HepG2 (cell line): ENCODE measurements at regions not wholly inside any gene's neighbourhood (a gene's known extent, or its start where the extent isn't known, plus 50 kb on each side); places are given as distances from the start of the nearest gene placed in this dataset.

Experiments
- ATAC-seq: fragments of 200-7000 bp; cut with Tn5 transposase; 3 replicates; pipeline ENCODE4 v1.9.1; 2020; ENCODE audit warnings: mild to moderate bottlenecking, moderate library complexity
- BruUV-seq: library from RNA; stranded (reverse); fragments of 400-500 nt; replicated peaks from 2 replicates; lab custom pipeline; 2021; lab: Mats Ljungman, UMichigan
- CTCF ChIA-PET: fragments of 300-600 bp; formaldehyde crosslinking; extraction: SDS; loops from one replicate; lab custom pipeline; 2021; ENCODE audit warnings: low total read pairs, inconsistent platforms, low intra/inter-chr PET ratio; lab: Yijun Ruan, JAX
- POLR2A ChIA-PET: fragments of 350-600 bp; sonication (Branson Sonifier 250); formaldehyde crosslinking; loops from one replicate; lab custom pipeline; 2020; ENCODE audit warnings: antibody characterized with exemption, inconsistent platforms; lab: Yijun Ruan, JAX
- DNase-seq: peaks from one replicate; pipeline ENCODE4 v3.0.0-alpha.2; 2015; ENCODE audit warnings: low spot score
- FAIRE-seq: peaks from 3 replicates; lab custom pipeline; 2011; peaks lifted over from hg19 to GRCh38; lab: Jason Lieb, UNC
- H2AFZ ChIP-seq: one replicate; pipeline ENCODE4 v1.6.1; 2011; ENCODE audit warnings: low read length, inconsistent platforms
- H3K27ac ChIP-seq: fragments of 300-600 bp; 3 replicates; pipeline ENCODE4 v1.8.0; 2011; ENCODE audit warnings: mixed run types, mild to moderate bottlenecking, mixed read lengths, low read length, inconsistent platforms; ENCODE audit not compliant: insufficient read depth; ENCODE audit errors: extremely low read length
- H3K27me3 ChIP-seq, 2 experiments: fragments of 200-600 bp in 1 of 2; 2 replicates in 1 of 2; 3 replicates in 1 of 2; pipeline versions ENCODE4 v1.6.0 to v1.8.0; 2011; ENCODE audit warnings: low read length in 2 of 2, mild to moderate bottlenecking in 2 of 2, moderate library complexity in 2 of 2, inconsistent platforms in 1 of 2; ENCODE audit not compliant: insufficient read depth in 2 of 2, control insufficient read depth in 1 of 2
- H3K36me3 ChIP-seq, 2 experiments: fragments of 200-600 bp in 1 of 2; replicated peaks in 1 of 2; 2 replicates in 1 of 2; 3 replicates in 1 of 2; pipeline versions ENCODE4 v1.5.1 to v1.8.0; 2011; ENCODE audit warnings: low read length in 2 of 2, inconsistent platforms in 1 of 2; ENCODE audit not compliant: insufficient read depth in 2 of 2, control insufficient read depth in 1 of 2
- H3K4me1 ChIP-seq: 2 replicates; pipeline ENCODE4 v1.5.1; 2012; ENCODE audit warnings: low read length, inconsistent platforms; ENCODE audit not compliant: insufficient read depth
- H3K4me2 ChIP-seq: 2 replicates; pipeline ENCODE4 v1.6.0; 2011; ENCODE audit warnings: low read depth, low read length, inconsistent platforms
- H3K4me3 ChIP-seq, 3 experiments: fragments of 200-600 bp in 1 of 3; sonication (generic), shearing (Covaris generic) in 1 of 3; replicated peaks in 1 of 3; 2 replicates each; pipeline ENCODE4 v1.5.1; 2011 to 2016; ENCODE audit warnings: low read length in 3 of 3, inconsistent platforms in 2 of 3, low read depth in 2 of 3, mild to moderate bottlenecking in 2 of 3, control low read depth in 1 of 3, mixed read lengths in 1 of 3; ENCODE audit not compliant: insufficient read depth in 1 of 3
- H3K79me2 ChIP-seq: one replicate; pipeline ENCODE4 v1.6.1; 2011; ENCODE audit warnings: low read length, inconsistent platforms; ENCODE audit not compliant: insufficient read depth
- H3K9ac ChIP-seq: 2 replicates; pipeline ENCODE4 v1.6.0; 2011; ENCODE audit warnings: mild to moderate bottlenecking, low read depth, low read length, inconsistent platforms; ENCODE audit not compliant: insufficient read depth
- H3K9me3 ChIP-seq: 2 replicates; pipeline ENCODE4 v1.5.1; 2012; ENCODE audit warnings: mild to moderate bottlenecking, low read length
- H4K20me1 ChIP-seq: 2 replicates; pipeline ENCODE4 v1.6.0; 2011; ENCODE audit warnings: inconsistent platforms, mild to moderate bottlenecking, low read length, moderate library complexity; ENCODE audit not compliant: insufficient read depth
- EP300 ChIP-seq, 3 experiments: sonication (generic) in 1 of 3; formaldehyde crosslinking in 1 of 3; IDR thresholded peaks; 2 replicates each; pipeline versions ENCODE4 v1.5.1 to v1.6.1; 2011 to 2020; ENCODE audit warnings: low read depth in 2 of 3, low read length in 2 of 3, borderline replicate concordance in 1 of 3, improper control_type of control experiment in 1 of 3, mild to moderate bottlenecking in 1 of 3, missing genetic modification reagents in 1 of 3, moderate library complexity in 1 of 3
- FOSL2 ChIP-seq: sonication (generic); formaldehyde crosslinking; IDR thresholded peaks from 2 replicates; pipeline ENCODE4 v1.4.0; 2020; ENCODE audit warnings: missing genetic modification reagents
- FOXA1 ChIP-seq, 2 experiments: fragments of 450-650 bp in 1 of 2; sonication (generic) in 1 of 2; formaldehyde crosslinking in 1 of 2; IDR thresholded peaks; 2 replicates each; pipeline versions ENCODE4 v1.4.0 to v1.6.1; 2016 to 2020; ENCODE audit warnings: missing genetic modification reagents in 1 of 2
- NKX3-1 ChIP-seq: sonication (generic); formaldehyde crosslinking; IDR thresholded peaks from 2 replicates; pipeline ENCODE4 v1.5.0; 2020; ENCODE audit warnings: missing genetic modification reagents
- PHF8 ChIP-seq: sonication (generic); formaldehyde crosslinking; IDR thresholded peaks from 2 replicates; pipeline ENCODE4 v1.5.0; 2020; ENCODE audit warnings: missing genetic modification reagents
- POLR2AphosphoS2 ChIP-seq: IDR thresholded peaks from 2 replicates; pipeline ENCODE4 v1.6.1; 2011; ENCODE audit warnings: low read depth, low read length, improper control_type of control experiment
- RBFOX2 ChIP-seq: fragments of 200-400 bp; formaldehyde crosslinking; IDR thresholded peaks from 2 replicates; pipeline ENCODE4 v1.6.1; 2017; ENCODE audit warnings: low read depth, mild to moderate bottlenecking, low read length
- REL ChIP-seq: sonication (generic); formaldehyde crosslinking; conservative IDR thresholded peaks from 2 replicates; pipeline ENCODE4 v1.8.0; 2022; ENCODE audit warnings: mild to moderate bottlenecking, missing genetic modification reagents, moderate library complexity
- USF2 ChIP-seq, 2 experiments: sonication (generic) in 1 of 2; formaldehyde crosslinking in 1 of 2; IDR thresholded peaks; 2 replicates each; pipeline versions ENCODE4 v1.5.1 to v1.6.1; 2011 to 2020; ENCODE audit warnings: borderline replicate concordance in 1 of 2, low read depth in 1 of 2, low read length in 1 of 2, mild to moderate bottlenecking in 1 of 2, missing genetic modification reagents in 1 of 2, moderate library complexity in 1 of 2
- ZBTB1 ChIP-seq: sonication (generic); formaldehyde crosslinking; IDR thresholded peaks from 2 replicates; pipeline ENCODE4 v1.4.0; 2020; ENCODE audit warnings: missing genetic modification reagents, borderline replicate concordance
- ZNF749 ChIP-seq: sonication (generic); formaldehyde crosslinking; IDR thresholded peaks from 2 replicates; pipeline ENCODE4 v1.8.0; 2022; ENCODE audit warnings: mild to moderate bottlenecking, missing genetic modification reagents, moderate library complexity, borderline replicate concordance
- ZNF776 ChIP-seq: sonication (generic); formaldehyde crosslinking; IDR thresholded peaks from 2 replicates; pipeline ENCODE4 v1.4.0; 2020; ENCODE audit warnings: mild to moderate bottlenecking, missing genetic modification reagents
- ZNF841 ChIP-seq: sonication (generic); formaldehyde crosslinking; IDR thresholded peaks from 2 replicates; pipeline ENCODE4 v1.8.1; 2023; ENCODE audit warnings: missing genetic modification reagents, borderline replicate concordance
- ZNF879 ChIP-seq: sonication (generic); formaldehyde crosslinking; IDR thresholded peaks from 2 replicates; pipeline ENCODE4 v1.8.1; 2023; ENCODE audit warnings: missing genetic modification reagents
- WGBS: methylation state at CpG from one replicate; pipeline ENCODE4 v1.1.6; 2017; ENCODE audit warnings: low lambda C conversion rate; 5-methylcytosine and 5-hydroxymethylcytosine counted together
- in situ Hi-C: cut with HindIII; loops from 2 replicates; pipeline ENCODE4 v1.10.0; 2017; ENCODE audit warnings: low pct_unique_long_range_greater_than_20kb; ENCODE audit not compliant: extremely low pct_ligation_motif_present
- intact Hi-C: fragments of 100-400 bp; cut with micrococcal nuclease; formaldehyde crosslinking; loops from one replicate; pipeline ENCODE4 v1.10.0; 2022; ENCODE audit not compliant: unreplicated experiment

- DNase-seq = no peak
- CTCF ChIA-PET = no interaction called here
These were observed 611.0 kb downstream of the TSN start for GRCh38 chr2:122366427-122366826.

More at GRCh38 chr2:122366427-122366826, 611.0 kb downstream of the TSN start:
- no peak for TF ChIP-seq POLR2AphosphoS2
- TF ChIP-seq REL (CRISPR knock-in tag) = no peak
- no peak for TF ChIP-seq ZBTB1 (CRISPR knock-in tag)
- TF ChIP-seq FOSL2 (CRISPR knock-in tag) = peak; percentile 40; the same call in 1 of the 2 replicates
- TF ChIP-seq NKX3-1 (CRISPR knock-in tag) = no peak
- TF ChIP-seq ZNF749 (CRISPR knock-in tag) = no peak
- 0 out of 2 replicates have a peak, but pooled peaks have one; percentile 23 for TF ChIP-seq USF2 (IDR thresholded peaks at IDR 0.05; ENCODE audit: low read depth, low read length)
- TF ChIP-seq USF2 (CRISPR knock-in tag; IDR thresholded peaks at IDR 0.05; ENCODE audit: borderline replicate concordance) = no peak
- no peak for TF ChIP-seq FOXA1 (IDR thresholded peaks at IDR 0.05)
- 0 out of 2 replicates have a peak, but pooled peaks have one; percentile 34 for TF ChIP-seq FOXA1 (CRISPR knock-in tag; IDR thresholded peaks at IDR 0.05)
- no peak for TF ChIP-seq ZNF879
- TF ChIP-seq EP300 (IDR thresholded peaks at IDR 0.05; ENCODE audit: low read depth in 2 of 2, low read length in 2 of 2) = 0 out of 4 replicates have a peak, but pooled peaks of 1 of the 2 experiments have one; percentile 26
- TF ChIP-seq EP300 (CRISPR knock-in tag; IDR thresholded peaks at IDR 0.05; ENCODE audit: borderline replicate concordance) = no peak
- TF ChIP-seq PHF8 = no peak
- TF ChIP-seq RBFOX2 = no peak
- no peak for TF ChIP-seq ZNF841 (CRISPR knock-in tag)
- no peak for TF ChIP-seq ZNF776 (CRISPR knock-in tag)
- H3K4me1 ChIP-seq = no peaks in the 10 kb centered on the region
- no peak overlapping the region for H2AFZ ChIP-seq
- in situ Hi-C loops = no loop called here
- H3K27me3 ChIP-seq = no peaks in the 10 kb centered on the region
- FAIRE-seq (no peak), ATAC-seq (no peak)
- no TSS peak for BruUV-seq
- no peak overlapping the region for H3K4me3 ChIP-seq
- no peaks in the 10 kb centered on the region for H3K9me3 ChIP-seq
- intact Hi-C loops = no loop called here
- 9% methylated on average over 2 of the region's 2 CpGs for WGBS
- no peaks in the 10 kb centered on the region for H4K20me1 ChIP-seq
- no peak overlapping the region for H3K9ac ChIP-seq
- no peaks in the 10 kb centered on the region for H3K79me2 ChIP-seq
- H3K4me2 ChIP-seq = no peak overlapping the region
- POLR2A ChIA-PET = no interaction called here
- H3K27ac ChIP-seq = no peak overlapping the region
- H3K36me3 ChIP-seq = no peaks in the 10 kb centered on the region
